ENCODE measurements at regions not wholly inside any gene's neighbourhood (a gene's known extent, or its start where the extent isn't known, plus 50 kb on each side); places are given as distances from the start of the nearest gene placed in this dataset.

DNA sequence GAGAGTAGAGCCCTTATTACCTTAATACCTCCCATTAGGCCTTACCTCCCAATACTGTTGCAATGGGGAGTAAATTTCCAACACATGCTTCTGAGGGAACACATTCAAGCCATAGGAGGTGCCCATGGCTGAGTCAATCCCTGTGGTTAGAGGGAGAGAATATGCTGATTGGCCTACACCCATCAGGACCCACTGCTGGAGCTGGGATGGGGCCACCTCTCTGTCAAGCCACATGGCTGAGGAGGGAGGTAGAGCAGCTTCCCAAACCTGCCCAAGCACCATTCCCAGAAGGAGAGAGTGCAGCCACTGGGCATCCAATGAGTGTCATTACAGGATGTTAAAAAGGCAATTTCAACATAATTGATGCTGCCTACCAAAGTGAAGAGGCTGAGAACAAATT, 228.1 kb downstream of the C1orf94 start:
- TF ChIP-seq CTCF (IDR thresholded peaks at IDR 0.05) (no peak), POLR2A (IDR thresholded peaks at IDR 0.05) (no peak)

All from adrenal gland (tissue), 5 donors.